CD14-positive monocyte (primary cell): ENCODE measurements at regions not wholly inside any gene's neighbourhood (a gene's known extent, or its start where the extent isn't known, plus 50 kb on each side); places are given as distances from the start of the nearest gene placed in this dataset.

ENCODE experiments used
- DNase-seq, 3 donors: peaks; one replicate each; pipeline ENCODE4 v3.0.0-alpha.2; 2011 to 2022
- H2AFZ ChIP-seq: 2 replicates; pipeline ENCODE4 v1.6.0; 2012; ENCODE audit warnings: mild to moderate bottlenecking, low read depth, low read length, inconsistent platforms; ENCODE audit not compliant: insufficient read depth, poor library complexity, severe bottlenecking
- H3K27ac ChIP-seq, 2 donors: 1 replicate in 1 of 2; 2 replicates in 1 of 2; pipeline ENCODE4 v1.5.1; 2012 to 2013; ENCODE audit warnings: low read length in 2 of 2, control low read depth in 1 of 2, inconsistent platforms in 1 of 2, low read depth in 1 of 2, mild to moderate bottlenecking in 1 of 2
- H3K27me3 ChIP-seq, 2 donors: one replicate each; pipeline versions ENCODE4 v1.6.0 to v1.6.1; 2011 to 2013; ENCODE audit warnings: low read length in 2 of 2; ENCODE audit not compliant: control insufficient read depth in 2 of 2, insufficient read depth in 2 of 2
- H3K36me3 ChIP-seq, 2 donors: replicated peaks in 1 of 2; 1 replicate in 1 of 2; 2 replicates in 1 of 2; pipeline versions ENCODE4 v1.5.1 to v1.6.1; 2012 to 2013; ENCODE audit warnings: low read length in 2 of 2, control low read depth in 1 of 2, inconsistent platforms in 1 of 2, mild to moderate bottlenecking in 1 of 2; ENCODE audit not compliant: insufficient read depth in 2 of 2, control insufficient read depth in 1 of 2
- H3K4me1 ChIP-seq, 2 donors: 1 replicate in 1 of 2; 2 replicates in 1 of 2; pipeline versions ENCODE4 v1.5.1 to v1.6.1; 2012 to 2013; ENCODE audit warnings: low read length in 2 of 2, control low read depth in 1 of 2, inconsistent platforms in 1 of 2, mild to moderate bottlenecking in 1 of 2, moderate library complexity in 1 of 2; ENCODE audit not compliant: insufficient read depth in 2 of 2, control insufficient read depth in 1 of 2
- H3K4me2 ChIP-seq: replicated peaks from 2 replicates; pipeline ENCODE3; 2012; ENCODE audit warnings: low read length, moderate library complexity, mild to moderate bottlenecking; ENCODE audit not compliant: poor library complexity, severe bottlenecking; ENCODE audit errors: extremely low read depth
- H3K4me3 ChIP-seq, 3 experiments: fragments of 200-600 bp in 1 of 3; sonication (generic) in 1 of 3; replicated peaks in 1 of 3; 1 replicate in 2 of 3; 2 replicates in 1 of 3; pipeline ENCODE4 v1.5.1; 2011 to 2013; ENCODE audit warnings: low read length in 3 of 3, mild to moderate bottlenecking in 3 of 3, control low read depth in 2 of 3, low read depth in 2 of 3, inconsistent platforms in 1 of 3, moderate library complexity in 1 of 3
- H3K79me2 ChIP-seq: 2 replicates; pipeline ENCODE4 v1.6.0; 2012; ENCODE audit warnings: mild to moderate bottlenecking, control low read depth, inconsistent platforms, low read length, moderate library complexity; ENCODE audit not compliant: insufficient read depth
- H3K9ac ChIP-seq: 2 replicates; pipeline ENCODE4 v1.6.0; 2017; ENCODE audit warnings: low read length, mild to moderate bottlenecking; ENCODE audit not compliant: insufficient read depth, poor library complexity, severe bottlenecking
- H3K9me3 ChIP-seq, 2 donors: replicated peaks in 1 of 2; 1 replicate in 1 of 2; 2 replicates in 1 of 2; pipeline versions ENCODE4 v1.5.1 to v1.6.1; 2012 to 2013; ENCODE audit warnings: low read length in 2 of 2, control low read depth in 1 of 2; ENCODE audit not compliant: control insufficient read depth in 1 of 2, insufficient read depth in 1 of 2
- H4K20me1 ChIP-seq: 2 replicates; pipeline ENCODE4 v1.6.0; 2012; ENCODE audit warnings: mild to moderate bottlenecking, low read length, control low read depth, moderate library complexity; ENCODE audit not compliant: insufficient read depth
- H3K27ac Mint-ChIP-seq, 7 donors: one replicate each; pipeline ENCODE4 v1.8.0; 2020; ENCODE audit warnings: mild to moderate bottlenecking in 7 of 7, mixed read lengths in 7 of 7, moderate library complexity in 6 of 7, inconsistent platforms in 2 of 7
- H3K27me3 Mint-ChIP-seq, 3 donors: one replicate each; pipeline ENCODE4 v1.8.0; 2021 to 2022; ENCODE audit warnings: low read depth in 3 of 3, mild to moderate bottlenecking in 3 of 3, mixed read lengths in 3 of 3, moderate library complexity in 3 of 3, inconsistent platforms in 1 of 3
- H3K36me3 Mint-ChIP-seq, 2 donors: one replicate each; pipeline ENCODE4 v1.8.0; 2020; ENCODE audit warnings: mixed read lengths in 2 of 2, inconsistent platforms in 1 of 2, mild to moderate bottlenecking in 1 of 2
- H3K4me1 Mint-ChIP-seq: one replicate; pipeline ENCODE4 v1.8.0; 2020; ENCODE audit warnings: mild to moderate bottlenecking, mixed read lengths
- H3K4me3 Mint-ChIP-seq, 2 donors: one replicate each; pipeline ENCODE4 v1.8.0; 2020; ENCODE audit warnings: mild to moderate bottlenecking in 2 of 2, mixed read lengths in 2 of 2, moderate library complexity in 1 of 2
- H3K9me3 Mint-ChIP-seq, 7 donors: one replicate each; pipeline ENCODE4 v1.8.0; 2020 to 2022; ENCODE audit warnings: mixed read lengths in 7 of 7, mild to moderate bottlenecking in 6 of 7, moderate library complexity in 6 of 7, inconsistent platforms in 2 of 7
- CTCF ChIP-seq: fragments of 200-600 bp; IDR thresholded peaks from one replicate; pipeline ENCODE4 v1.8.0; 2022; ENCODE audit warnings: antibody characterized with exemption, mild to moderate bottlenecking
- WGBS: methylation state at CpG from one replicate; pipeline ENCODE4 v1.1.5; 2013; ENCODE audit warnings: missing lambda C conversion rate; ENCODE audit not compliant: insufficient coverage; 5-methylcytosine and 5-hydroxymethylcytosine counted together
- intact Hi-C, 2 donors: fragments of 100-400 bp; cut with micrococcal nuclease; formaldehyde crosslinking; loops; one replicate each; pipeline versions ENCODE4 v1.15.0 to v1.15.1; 2023

DNA sequence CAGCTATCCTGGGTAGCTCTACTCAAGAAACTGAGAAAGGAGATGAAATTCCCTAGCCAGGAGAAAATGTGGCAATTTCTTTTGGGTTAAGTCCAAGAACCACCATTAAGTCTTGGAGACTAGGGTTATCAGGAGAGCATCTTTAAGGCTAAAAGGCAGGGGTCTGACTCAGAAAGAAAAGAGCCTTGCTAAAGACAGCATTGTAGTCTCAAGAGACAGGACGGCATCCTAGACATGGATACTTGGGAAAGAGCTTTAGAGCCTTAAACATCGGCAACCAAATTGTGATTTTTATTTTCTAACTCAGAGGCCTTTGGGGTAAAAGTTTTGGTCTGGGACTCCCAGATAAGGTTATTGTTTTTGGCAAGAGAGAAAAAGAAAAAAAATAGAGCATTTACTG lies 83.1 kb downstream of the FAS start:
- 100% methylated on average over 1 of the region's 2 CpGs for WGBS
- Mint-ChIP-seq H3K9me3 (no peaks in the 10 kb centered on the region), H3K27me3 (peaks cover 0 to 4% (median 0%) of the 10 kb centered on the region in 3 donors), H3K36me3 (no peaks in the 10 kb centered on the region), H3K4me3 (no peak overlapping the region), H3K27ac (no peak overlapping the region), H3K4me1 (peaks cover 1% of the 10 kb centered on the region)
- H2AFZ ChIP-seq = no peak overlapping the region
- intact Hi-C loops = no loop called here
- no peaks in the 10 kb centered on the region for H3K27me3 ChIP-seq
- no peak for TF ChIP-seq CTCF
- H3K27ac ChIP-seq = no peak overlapping the region
- H3K4me2 ChIP-seq = no peak overlapping the region
- H4K20me1 ChIP-seq = no peaks in the 10 kb centered on the region
- H3K36me3 ChIP-seq = no peaks in the 10 kb centered on the region
- H3K79me2 ChIP-seq = no peaks in the 10 kb centered on the region
- DNase-seq = no peak
- no peak overlapping the region for H3K4me3 ChIP-seq
- H3K9ac ChIP-seq = no peak overlapping the region
- no peaks in the 10 kb centered on the region for H3K9me3 ChIP-seq
- H3K4me1 ChIP-seq = peaks cover 0 to 3% of the 10 kb centered on the region in 2 donors

DNA sequence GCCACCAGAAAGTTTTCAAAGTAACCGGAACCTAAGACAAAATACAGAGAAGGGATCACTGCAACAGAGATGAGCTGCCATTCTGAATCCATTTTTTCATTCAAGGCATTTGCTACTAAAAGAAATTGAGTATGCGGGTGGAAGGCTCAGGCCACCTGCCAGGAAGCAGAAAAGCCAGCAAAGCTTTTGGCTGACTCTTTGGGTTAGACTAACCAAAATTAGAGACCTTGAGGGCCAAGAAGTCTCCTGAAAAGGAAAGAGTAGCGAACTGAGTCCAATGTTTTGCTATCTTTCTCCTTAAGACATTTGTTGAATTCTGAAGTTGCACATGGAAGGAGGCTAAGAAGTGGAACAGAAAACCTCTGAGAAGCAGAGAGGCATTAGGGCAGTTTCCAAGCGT lies 79.0 kb downstream of the FAS start:
- Mint-ChIP-seq H3K9me3 (no peaks in the 10 kb centered on the region), H3K27ac (no peak overlapping the region), H3K4me1 (no peaks in the 10 kb centered on the region), H3K27me3 (peaks cover 0 to 1% (median 0%) of the 10 kb centered on the region in 3 donors), H3K36me3 (no peaks in the 10 kb centered on the region), H3K4me3 (no peak overlapping the region)
- no peaks in the 10 kb centered on the region for H3K79me2 ChIP-seq
- no peak for DNase-seq
- H3K27me3 ChIP-seq = no peaks in the 10 kb centered on the region
- H3K27ac ChIP-seq = no peak overlapping the region
- H2AFZ ChIP-seq = no peak overlapping the region
- H3K4me2 ChIP-seq = no peak overlapping the region
- TF ChIP-seq CTCF = no peak
- no peaks in the 10 kb centered on the region for H4K20me1 ChIP-seq
- no peak overlapping the region for H3K9ac ChIP-seq
- no peaks in the 10 kb centered on the region for H3K36me3 ChIP-seq
- no peaks in the 10 kb centered on the region for H3K4me1 ChIP-seq
- 100% methylated on average over 4 of the region's 4 CpGs for WGBS
- no peaks in the 10 kb centered on the region for H3K9me3 ChIP-seq
- H3K4me3 ChIP-seq = no peak overlapping the region
- intact Hi-C loops = no loop called here
